ENCODE measurements at regions not wholly inside any gene's neighbourhood (a gene's known extent, or its start where the extent isn't known, plus 50 kb on each side); places are given as distances from the start of the nearest gene placed in this dataset.

GRCh38 chr22:34972191-34972897 is 93.6 kb upstream of the ISX start:
- H3K4me3 ChIP-seq (ENCODE audit: low read depth, low read length): no peak overlapping the region
- no peak for TF ChIP-seq CTCF (IDR thresholded peaks at IDR 0.05; ENCODE audit: control insufficient read depth, extremely low read depth, insufficient read depth)
- DNase-seq (ENCODE audit: low read depth): no peak

- no peak overlapping the region for H3K4me3 ChIP-seq (ENCODE audit: low read depth, low read length)
- TF ChIP-seq CTCF (IDR thresholded peaks at IDR 0.05; ENCODE audit: control insufficient read depth, extremely low read depth, insufficient read depth): no peak
- no peak for DNase-seq (ENCODE audit: low read depth)
Observed at GRCh38 chr22:34973016-34973415, 92.9 kb upstream of the ISX start.

- no peak overlapping the region for H3K4me3 ChIP-seq (ENCODE audit: low read depth, low read length)
- no peak for DNase-seq (ENCODE audit: low read depth)
- TF ChIP-seq CTCF (IDR thresholded peaks at IDR 0.05; ENCODE audit: control insufficient read depth, extremely low read depth, insufficient read depth): no peak
Observed at GRCh38 chr22:34973926-34974325, 92.0 kb upstream of the ISX start.

- no peak for DNase-seq (ENCODE audit: low read depth)
Observed at GRCh38 chr22:34975721-34976120, 90.2 kb upstream of the ISX start.

GRCh38 chr22:34976474-34976873 is 89.5 kb upstream of the ISX start:
- DNase-seq (ENCODE audit: low read depth): no peak
- no peak for TF ChIP-seq CTCF (IDR thresholded peaks at IDR 0.05; ENCODE audit: control insufficient read depth, extremely low read depth, insufficient read depth)
- H3K4me3 ChIP-seq (ENCODE audit: low read depth, low read length): no peak overlapping the region

More at GRCh38 chr22:34975721-34976120, 90.2 kb upstream of the ISX start:
- TF ChIP-seq CTCF (IDR thresholded peaks at IDR 0.05; ENCODE audit: control insufficient read depth, extremely low read depth, insufficient read depth): peak; percentile 40
- H3K4me3 ChIP-seq (ENCODE audit: low read depth, low read length): no peak overlapping the region

GRCh38 chr22:34976886-34977285 is 89.1 kb upstream of the ISX start:
- DNase-seq (ENCODE audit: low read depth): no peak
- no peak overlapping the region for H3K4me3 ChIP-seq (ENCODE audit: low read depth, low read length)
- TF ChIP-seq CTCF (IDR thresholded peaks at IDR 0.05; ENCODE audit: control insufficient read depth, extremely low read depth, insufficient read depth): no peak

GRCh38 chr22:34986523-34986922 is 79.4 kb upstream of the ISX start:
- no peak for TF ChIP-seq CTCF (IDR thresholded peaks at IDR 0.05; ENCODE audit: control insufficient read depth, extremely low read depth, insufficient read depth)
- DNase-seq (ENCODE audit: low read depth): no peak
- no peak overlapping the region for H3K4me3 ChIP-seq (ENCODE audit: low read depth, low read length)

Data from LNCaP clone FGC (cell line).